CD4-positive, alpha-beta T cell treated with Interleukin-17A for 1 hour (primary cell): ENCODE measurements at regions not wholly inside any gene's neighbourhood (a gene's known extent, or its start where the extent isn't known, plus 50 kb on each side); places are given as distances from the start of the nearest gene placed in this dataset.
"Not testable (repeated sequence)": the region's sequence is repeated elsewhere in the genome, so short reads cannot be mapped to it uniquely, and the experiment has no call there.

Source experiments
- DNase-seq: peaks from one replicate; pipeline ENCODE4 v3.0.0-alpha.2; 2020

GRCh38 chr2:750628-751027, 73.4 kb upstream of the TMEM18 start:
- no peak for DNase-seq

GRCh38 chr2:747762-748351, 70.7 kb upstream of the TMEM18 start:
- no peak for DNase-seq

GRCh38 chr2:746697-747096, 69.5 kb upstream of the TMEM18 start:
- DNase-seq = no peak

GRCh38 chr2:744088-744487, 66.9 kb upstream of the TMEM18 start:
- DNase-seq = no peak

- DNase-seq = no peak
These were observed 65.0 kb upstream of the TMEM18 start for GRCh38 chr2:742221-742620.

- DNase-seq = no peak
These were observed 63.9 kb upstream of the TMEM18 start for GRCh38 chr2:741195-741496.

GRCh38 chr2:740322-741194, 63.4 kb upstream of the TMEM18 start:
- not testable (repeated sequence) for DNase-seq

- DNase-seq = not testable (repeated sequence)
These were observed 62.7 kb upstream of the TMEM18 start for GRCh38 chr2:739864-740321.

- no peak for DNase-seq
These were observed 59.7 kb upstream of the TMEM18 start for GRCh38 chr2:736939-737338.

GRCh38 chr2:735670-736218, 58.5 kb upstream of the TMEM18 start:
- DNase-seq = no peak

GRCh38 chr2:734496-734895, 57.3 kb upstream of the TMEM18 start:
- DNase-seq = no peak

GRCh38 chr2:733495-733894, 56.3 kb upstream of the TMEM18 start:
- DNase-seq = no peak

GRCh38 chr2:733001-733400, 55.8 kb upstream of the TMEM18 start:
- no peak for DNase-seq

- no peak for DNase-seq
These were observed 54.5 kb upstream of the TMEM18 start for GRCh38 chr2:731711-732110.

GRCh38 chr2:729376-729861, 52.2 kb upstream of the TMEM18 start:
- no peak for DNase-seq

- no peak for DNase-seq
These were observed 51.0 kb upstream of the TMEM18 start for GRCh38 chr2:728165-728564.

- DNase-seq = no peak
These were observed 49.9 kb upstream of the TMEM18 start for GRCh38 chr2:727071-727470.
